H9 (cell line): ENCODE measurements at regions not wholly inside any gene's neighbourhood (a gene's known extent, or its start where the extent isn't known, plus 50 kb on each side); places are given as distances from the start of the nearest gene placed in this dataset.

Source experiments
- DNase-seq: peaks from one replicate; pipeline ENCODE4 v3.0.0-alpha.2; 2017
- H2AFZ ChIP-seq: one replicate; pipeline ENCODE4 v1.6.1; 2013; ENCODE audit warnings: mild to moderate bottlenecking, low read length, control low read depth, moderate library complexity
- H2AK5ac ChIP-seq: 2 replicates; pipeline ENCODE4 v1.6.1; 2013; ENCODE audit warnings: low read length, control low read depth, mixed read lengths; ENCODE audit not compliant: insufficient read length
- H2BK120ac ChIP-seq: one replicate; pipeline ENCODE4 v1.6.1; 2013; ENCODE audit warnings: low read depth, mild to moderate bottlenecking, low read length, control low read depth, inconsistent platforms; ENCODE audit not compliant: poor library complexity, severe bottlenecking
- H2BK12ac ChIP-seq: 2 replicates; pipeline ENCODE4 v1.6.1; 2013; ENCODE audit warnings: low read length, control low read depth, mixed read lengths, low read depth; ENCODE audit not compliant: insufficient read length
- H2BK15ac ChIP-seq: 2 replicates; pipeline ENCODE4 v1.6.1; 2013; ENCODE audit warnings: low read depth, low read length, control low read depth
- H2BK20ac ChIP-seq: one replicate; pipeline ENCODE4 v1.6.1; 2013; ENCODE audit warnings: low read depth, mild to moderate bottlenecking, low read length, control low read depth, inconsistent platforms; ENCODE audit not compliant: poor library complexity, severe bottlenecking
- H2BK5ac ChIP-seq: 2 replicates; pipeline ENCODE4 v1.6.1; 2013; ENCODE audit warnings: low read length, control low read depth, mixed read lengths; ENCODE audit not compliant: insufficient read length
- H3K14ac ChIP-seq: 2 replicates; pipeline ENCODE4 v1.6.1; 2013; ENCODE audit warnings: low read length, control low read depth; ENCODE audit not compliant: insufficient read depth
- H3K18ac ChIP-seq: 2 replicates; pipeline ENCODE4 v1.6.1; 2013; ENCODE audit warnings: low read depth, mild to moderate bottlenecking, mixed read lengths, low read length, control low read depth; ENCODE audit not compliant: insufficient read length
- H3K23ac ChIP-seq: 2 replicates; pipeline ENCODE4 v1.6.1; 2013; ENCODE audit warnings: low read length, control low read depth, mixed read lengths, low read depth; ENCODE audit not compliant: insufficient read length
- H3K23me2 ChIP-seq: 2 replicates; pipeline ENCODE4 v1.6.1; 2013; ENCODE audit warnings: low read depth, mild to moderate bottlenecking, mixed read lengths, low read length, control low read depth; ENCODE audit not compliant: insufficient read length, poor library complexity, severe bottlenecking
- H3K27ac ChIP-seq: 2 replicates; pipeline ENCODE4 v1.5.1; 2013; ENCODE audit warnings: low read length, control low read depth, mixed read lengths, low read depth; ENCODE audit not compliant: insufficient read length
- H3K27me3 ChIP-seq: 2 replicates; pipeline ENCODE4 v1.6.1; 2013; ENCODE audit warnings: low read length, control low read depth, inconsistent platforms; ENCODE audit not compliant: insufficient read depth
- H3K4ac ChIP-seq: 2 replicates; pipeline ENCODE4 v1.6.1; 2013; ENCODE audit warnings: low read depth, mild to moderate bottlenecking, control low read depth, inconsistent platforms, low read length, moderate library complexity
- H3K4me1 ChIP-seq: 2 replicates; pipeline ENCODE4 v1.6.1; 2013; ENCODE audit warnings: low read length, control low read depth, inconsistent platforms; ENCODE audit not compliant: insufficient read depth
- H3K4me2 ChIP-seq: 2 replicates; pipeline ENCODE4 v1.6.1; 2013; ENCODE audit warnings: low read length, control low read depth, mixed read lengths; ENCODE audit not compliant: insufficient read length, insufficient read depth
- H3K56ac ChIP-seq: 2 replicates; pipeline ENCODE4 v1.6.1; 2013; ENCODE audit warnings: low read depth, mild to moderate bottlenecking, mixed read lengths, low read length, control low read depth; ENCODE audit not compliant: insufficient read length
- H3K79me1 ChIP-seq: 2 replicates; pipeline ENCODE4 v1.6.1; 2013; ENCODE audit warnings: low read depth, mild to moderate bottlenecking, moderate library complexity, low read length, control low read depth, inconsistent platforms; ENCODE audit not compliant: insufficient read depth, poor library complexity, severe bottlenecking
- H3K79me2 ChIP-seq: 2 replicates; pipeline ENCODE4 v1.6.1; 2013; ENCODE audit warnings: low read length, control low read depth, inconsistent platforms; ENCODE audit not compliant: insufficient read depth
- H3K9ac ChIP-seq: 2 replicates; pipeline ENCODE4 v1.6.1; 2013; ENCODE audit warnings: low read length, control low read depth, mixed read lengths; ENCODE audit not compliant: insufficient read length; ENCODE audit errors: extremely low read depth
- H3K9me3 ChIP-seq: one replicate; pipeline ENCODE4 v1.6.1; 2013; ENCODE audit warnings: low read depth, low read length, inconsistent platforms; ENCODE audit not compliant: control insufficient read depth
- H3T11ph ChIP-seq: one replicate; pipeline ENCODE4 v1.6.1; 2013; ENCODE audit warnings: mild to moderate bottlenecking, low read length, control low read depth, inconsistent platforms
- H4K20me1 ChIP-seq: one replicate; pipeline ENCODE4 v1.6.1; 2013; ENCODE audit not compliant: control insufficient read depth, insufficient read length, insufficient read depth
- H4K5ac ChIP-seq: 2 replicates; pipeline ENCODE4 v1.6.1; 2013; ENCODE audit warnings: low read depth, mild to moderate bottlenecking, mixed read lengths, low read length, control low read depth; ENCODE audit not compliant: insufficient read length
- H4K8ac ChIP-seq: replicated peaks from 2 replicates; pipeline ENCODE4 v1.6.1; 2013; ENCODE audit warnings: low read length, control low read depth, mixed read lengths, low read depth; ENCODE audit not compliant: insufficient read length
- H4K91ac ChIP-seq: 2 replicates; pipeline ENCODE4 v1.6.1; 2013; ENCODE audit warnings: low read depth, mild to moderate bottlenecking, moderate library complexity, mixed read lengths, low read length, control low read depth; ENCODE audit not compliant: insufficient read length
- H3K27ac Mint-ChIP-seq, 3 experiments: 2 replicates in 2 of 3; 3 replicates in 1 of 3; pipeline ENCODE4 v1.8.0; 2020 to 2021; ENCODE audit warnings: mixed read lengths in 3 of 3, mild to moderate bottlenecking in 1 of 3, moderate library complexity in 1 of 3
- H3K27me3 Mint-ChIP-seq: 2 replicates; pipeline ENCODE4 v1.8.0; 2021; ENCODE audit warnings: low read depth, mild to moderate bottlenecking, moderate library complexity, mixed read lengths
- H3K36me3 Mint-ChIP-seq, 3 experiments: 2 replicates in 2 of 3; 3 replicates in 1 of 3; pipeline ENCODE4 v1.8.0; 2020 to 2021; ENCODE audit warnings: low read depth in 3 of 3, mixed read lengths in 3 of 3; ENCODE audit not compliant: insufficient read depth in 1 of 3
- H3K4me1 Mint-ChIP-seq, 2 experiments: 2 replicates each; pipeline ENCODE4 v1.8.0; 2020; ENCODE audit warnings: mixed read lengths in 2 of 2
- H3K4me3 Mint-ChIP-seq, 2 experiments: 2 replicates in 1 of 2; 3 replicates in 1 of 2; pipeline ENCODE4 v1.8.0; 2020 to 2021; ENCODE audit warnings: mild to moderate bottlenecking in 2 of 2, mixed read lengths in 2 of 2, moderate library complexity in 1 of 2
- H3K9me3 Mint-ChIP-seq, 2 experiments: 2 replicates in 1 of 2; 3 replicates in 1 of 2; pipeline ENCODE4 v1.8.0; 2020; ENCODE audit warnings: mild to moderate bottlenecking in 2 of 2, mixed read lengths in 2 of 2, moderate library complexity in 1 of 2
- WGBS: extraction: QIAGEN DNeasy Blood & Tissue Kit; methylation state at CpG from one replicate; pipeline ENCODE4 v1.1.7; 2013; ENCODE audit warnings: missing lambda C conversion rate, low lambda C conversion rate, mixed read lengths; ENCODE audit not compliant: insufficient read length; ENCODE audit errors: extremely low coverage; 5-methylcytosine and 5-hydroxymethylcytosine counted together
- TF ChIP-seq, protein P1 (sequence below): fragments of 200-600 bp; sonication (generic); conservative IDR thresholded peaks from 3 replicates; pipeline ENCODE4 v1.8.0; 2021; ENCODE audit warnings: antibody characterized with exemption, mild to moderate bottlenecking

- Histone ChIP-seq H2BK20ac (no peak overlapping the region), H3K4me2 (no peak overlapping the region), H3K27ac (no peak overlapping the region), H3K27me3 (no peaks in the 10 kb centered on the region), H3K9me3 (no peaks in the 10 kb centered on the region), H3K79me2 (no peaks in the 10 kb centered on the region), H2BK12ac (no peak overlapping the region), H3K4me1 (no peaks in the 10 kb centered on the region), H3T11ph (no peak overlapping the region), H4K5ac (no peak overlapping the region), H2BK15ac (no peak overlapping the region), H3K56ac (no peak overlapping the region), H3K79me1 (no peaks in the 10 kb centered on the region), H2AFZ (no peak overlapping the region), H3K9ac (no peak overlapping the region), H3K14ac (no peak overlapping the region), H4K91ac (no peak overlapping the region), H4K8ac (no peak overlapping the region), H2BK120ac (no peak overlapping the region), H3K4ac (no peak overlapping the region), H3K18ac (no peak overlapping the region), H2AK5ac (no peak overlapping the region), H3K23me2 (no peaks in the 10 kb centered on the region), H2BK5ac (no peak overlapping the region), H3K23ac (no peak overlapping the region), H4K20me1 (no peaks in the 10 kb centered on the region)
- H3K36me3 Mint-ChIP-seq, result no peaks in the 10 kb centered on the region
- DNase-seq, result no peak
- H3K27ac Mint-ChIP-seq, result no peak overlapping the region
- no CpG with 5 or more reads among the region's 4 CpGs for WGBS
- no peak overlapping the region for H3K4me3 Mint-ChIP-seq
- peaks cover 5% of the 10 kb centered on the region in 2 experiments; a peak in 2 of 4 replicates for H3K4me1 Mint-ChIP-seq
- H3K27me3 Mint-ChIP-seq, result no peaks in the 10 kb centered on the region
- no peaks in the 10 kb centered on the region; a peak in 1 of 5 replicates for H3K9me3 Mint-ChIP-seq
- TF ChIP-seq, protein P1, sequence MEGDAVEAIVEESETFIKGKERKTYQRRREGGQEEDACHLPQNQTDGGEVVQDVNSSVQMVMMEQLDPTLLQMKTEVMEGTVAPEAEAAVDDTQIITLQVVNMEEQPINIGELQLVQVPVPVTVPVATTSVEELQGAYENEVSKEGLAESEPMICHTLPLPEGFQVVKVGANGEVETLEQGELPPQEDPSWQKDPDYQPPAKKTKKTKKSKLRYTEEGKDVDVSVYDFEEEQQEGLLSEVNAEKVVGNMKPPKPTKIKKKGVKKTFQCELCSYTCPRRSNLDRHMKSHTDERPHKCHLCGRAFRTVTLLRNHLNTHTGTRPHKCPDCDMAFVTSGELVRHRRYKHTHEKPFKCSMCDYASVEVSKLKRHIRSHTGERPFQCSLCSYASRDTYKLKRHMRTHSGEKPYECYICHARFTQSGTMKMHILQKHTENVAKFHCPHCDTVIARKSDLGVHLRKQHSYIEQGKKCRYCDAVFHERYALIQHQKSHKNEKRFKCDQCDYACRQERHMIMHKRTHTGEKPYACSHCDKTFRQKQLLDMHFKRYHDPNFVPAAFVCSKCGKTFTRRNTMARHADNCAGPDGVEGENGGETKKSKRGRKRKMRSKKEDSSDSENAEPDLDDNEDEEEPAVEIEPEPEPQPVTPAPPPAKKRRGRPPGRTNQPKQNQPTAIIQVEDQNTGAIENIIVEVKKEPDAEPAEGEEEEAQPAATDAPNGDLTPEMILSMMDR, result no peak
These were observed 1152.2 kb upstream of the SPRY2 start for GRCh38 chr13:81493144-81493543.
